Adrenal gland (tissue), 9 donors: ENCODE measurements at regions not wholly inside any gene's neighbourhood (a gene's known extent, or its start where the extent isn't known, plus 50 kb on each side); places are given as distances from the start of the nearest gene placed in this dataset.

Experiments
- DNase-seq, 7 donors: peaks; one replicate each; pipeline ENCODE4 v3.0.0-alpha.2; 2019 to 2020
- H3K27ac ChIP-seq, 5 donors: fragments of 200-600 bp; sonication (generic) in 4 of 5; 1 replicate in 3 of 5; 2 replicates in 2 of 5; pipeline versions ENCODE4 v1.5.1 to v1.8.0; 2016 to 2020; ENCODE audit warnings: mild to moderate bottlenecking in 1 of 5
- H3K27me3 ChIP-seq: fragments of 200-600 bp; 2 replicates; pipeline ENCODE4 v1.8.0; 2021
- H3K36me3 ChIP-seq, 2 donors: fragments of 200-600 bp; replicated peaks in 1 of 2; 1 replicate in 1 of 2; 2 replicates in 1 of 2; pipeline versions ENCODE4 v1.5.1 to v1.8.0; 2018 to 2022
- H3K4me1 ChIP-seq, 2 donors: fragments of 200-600 bp; replicated peaks in 1 of 2; 1 replicate in 1 of 2; 2 replicates in 1 of 2; pipeline versions ENCODE4 v1.5.1 to v1.8.0; 2018 to 2021
- H3K4me3 ChIP-seq, 4 donors: fragments of 200-600 bp; sonication (generic) in 3 of 4; one replicate each; pipeline ENCODE4 v1.5.1; 2016 to 2018
- H3K9me3 ChIP-seq, 3 donors: fragments of 200-600 bp; sonication (generic) in 1 of 3; replicated peaks in 1 of 3; 1 replicate in 2 of 3; 2 replicates in 1 of 3; pipeline versions ENCODE4 v1.5.1 to v1.8.0; 2016 to 2021
- POLR2A ChIP-seq, 2 donors: fragments of 450-650 bp; IDR thresholded peaks; one replicate each; pipeline ENCODE4 v1.6.1; 2017; ENCODE audit warnings: antibody characterized with exemption in 2 of 2, mild to moderate bottlenecking in 2 of 2, moderate library complexity in 1 of 2
- WGBS, 4 donors: extraction: QIAGEN DNeasy Blood & Tissue Kit in 2 of 4; methylation state at CpG; one replicate each; pipeline versions ENCODE4 v1.1.5 to v1.1.7; 2013 to 2017; 5-methylcytosine and 5-hydroxymethylcytosine counted together
- intact Hi-C, 2 donors: fragments of 100-400 bp; cut with DNase I; formaldehyde crosslinking; loops; one replicate each; pipeline versions ENCODE4 v1.14.1 to v1.15.0; 2022 to 2023
- TF ChIP-seq, protein P1 (sequence below), 6 experiments: fragments of 450-650 bp in 4 of 6; fragments of 200-600 bp in 2 of 6; sonication (generic) in 1 of 6; IDR thresholded peaks; 1 replicate in 5 of 6; 2 replicates in 1 of 6; pipeline versions ENCODE4 v1.5.1 to v1.8.0; 2016 to 2021; ENCODE audit warnings: antibody characterized with exemption in 6 of 6, mild to moderate bottlenecking in 2 of 6, moderate library complexity in 1 of 6
- donor health status: healthy with polysubstance abuse.
- donor health status: Bipolar disorder and iron deficiency.
- donor health status: DM: yes; HTN: yes; CAD: no.
- donor health status: DM: no; HTN: no; CAD: no.
- donor health status: DM: no; HTN: no; CAD: no.

DNA sequence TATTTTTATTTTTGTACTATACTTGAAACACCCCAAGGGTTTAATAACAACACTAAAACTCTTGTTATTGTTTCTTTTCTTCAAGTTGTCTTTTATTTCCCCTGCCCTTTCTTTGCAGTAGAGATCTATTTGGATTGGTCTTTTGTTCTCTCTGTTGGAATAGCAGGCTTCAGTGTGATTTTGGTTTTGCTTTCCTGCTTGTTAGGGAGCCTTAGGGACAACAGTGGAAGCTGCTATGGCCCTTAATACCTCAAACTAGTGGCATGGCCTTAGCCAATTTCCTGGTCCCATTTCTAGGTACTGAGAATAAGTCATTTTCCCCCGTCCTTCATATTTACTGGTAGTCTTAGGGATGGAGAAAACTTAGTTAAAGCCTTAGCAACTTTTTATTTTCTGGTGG is 535.4 kb upstream of the NDST4 start:
- 50 to 65% (median 58%) methylated on average over 1 of the region's 1 CpG for WGBS, 4 donors
- TF ChIP-seq, protein P1, sequence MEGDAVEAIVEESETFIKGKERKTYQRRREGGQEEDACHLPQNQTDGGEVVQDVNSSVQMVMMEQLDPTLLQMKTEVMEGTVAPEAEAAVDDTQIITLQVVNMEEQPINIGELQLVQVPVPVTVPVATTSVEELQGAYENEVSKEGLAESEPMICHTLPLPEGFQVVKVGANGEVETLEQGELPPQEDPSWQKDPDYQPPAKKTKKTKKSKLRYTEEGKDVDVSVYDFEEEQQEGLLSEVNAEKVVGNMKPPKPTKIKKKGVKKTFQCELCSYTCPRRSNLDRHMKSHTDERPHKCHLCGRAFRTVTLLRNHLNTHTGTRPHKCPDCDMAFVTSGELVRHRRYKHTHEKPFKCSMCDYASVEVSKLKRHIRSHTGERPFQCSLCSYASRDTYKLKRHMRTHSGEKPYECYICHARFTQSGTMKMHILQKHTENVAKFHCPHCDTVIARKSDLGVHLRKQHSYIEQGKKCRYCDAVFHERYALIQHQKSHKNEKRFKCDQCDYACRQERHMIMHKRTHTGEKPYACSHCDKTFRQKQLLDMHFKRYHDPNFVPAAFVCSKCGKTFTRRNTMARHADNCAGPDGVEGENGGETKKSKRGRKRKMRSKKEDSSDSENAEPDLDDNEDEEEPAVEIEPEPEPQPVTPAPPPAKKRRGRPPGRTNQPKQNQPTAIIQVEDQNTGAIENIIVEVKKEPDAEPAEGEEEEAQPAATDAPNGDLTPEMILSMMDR (IDR thresholded peaks at IDR 0.05): no peak
- TF ChIP-seq POLR2A (IDR thresholded peaks at IDR 0.05): no peak
- no peak for DNase-seq
- no peaks in the 10 kb centered on the region for H3K4me1 ChIP-seq
- H3K27me3 ChIP-seq: no peaks in the 10 kb centered on the region
- no peaks in the 10 kb centered on the region for H3K36me3 ChIP-seq
- H3K4me3 ChIP-seq: no peak overlapping the region
- H3K9me3 ChIP-seq: no peaks in the 10 kb centered on the region
- intact Hi-C loops: no loop called here
- no peak overlapping the region for H3K27ac ChIP-seq

GRCh38 chr4:115629270-115629669 is 515.9 kb upstream of the NDST4 start:
- intact Hi-C loops: no loop called here
- no peaks in the 10 kb centered on the region for H3K9me3 ChIP-seq
- no peaks in the 10 kb centered on the region for H3K36me3 ChIP-seq
- WGBS, 4 donors: 60 to 70% (median 63%) methylated on average over 3 of the region's 3 CpGs
- DNase-seq: no peak
- no peaks in the 10 kb centered on the region for H3K4me1 ChIP-seq
- no peak overlapping the region for H3K4me3 ChIP-seq
- H3K27me3 ChIP-seq: no peaks in the 10 kb centered on the region
- TF ChIP-seq, protein P1 (IDR thresholded peaks at IDR 0.05): no peak
- TF ChIP-seq POLR2A (IDR thresholded peaks at IDR 0.05): no peak
- H3K27ac ChIP-seq: no peak overlapping the region

DNA sequence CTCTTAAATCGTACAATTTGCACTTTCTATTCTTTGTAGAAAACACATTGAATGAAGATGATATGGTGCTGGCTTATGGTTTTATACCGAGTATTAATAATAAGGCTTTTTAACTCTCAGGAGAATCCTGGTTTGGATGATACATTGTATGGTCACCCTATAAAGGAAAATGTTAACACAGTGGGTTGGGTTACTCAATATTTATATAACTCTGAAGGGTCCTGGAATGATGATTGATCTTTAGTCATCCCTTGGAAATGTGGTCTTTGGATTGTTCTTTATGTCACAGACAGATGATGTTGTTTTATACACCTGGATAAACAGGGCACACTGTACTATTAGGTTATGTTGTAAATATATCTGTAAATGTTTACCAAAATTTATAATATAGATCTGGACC is 496.2 kb upstream of the NDST4 start:
- Histone ChIP-seq H3K27me3 (no peaks in the 10 kb centered on the region), H3K4me3 (no peak overlapping the region), H3K9me3 (no peaks in the 10 kb centered on the region), H3K27ac (no peak overlapping the region), H3K36me3 (no peaks in the 10 kb centered on the region), H3K4me1 (no peaks in the 10 kb centered on the region)
- no peak for DNase-seq
- intact Hi-C loops: no loop called here
- 61 to 86% (median 73%) methylated on average over 2 of the region's 2 CpGs for WGBS, 4 donors
- TF ChIP-seq POLR2A (IDR thresholded peaks at IDR 0.05): no peak

DNA sequence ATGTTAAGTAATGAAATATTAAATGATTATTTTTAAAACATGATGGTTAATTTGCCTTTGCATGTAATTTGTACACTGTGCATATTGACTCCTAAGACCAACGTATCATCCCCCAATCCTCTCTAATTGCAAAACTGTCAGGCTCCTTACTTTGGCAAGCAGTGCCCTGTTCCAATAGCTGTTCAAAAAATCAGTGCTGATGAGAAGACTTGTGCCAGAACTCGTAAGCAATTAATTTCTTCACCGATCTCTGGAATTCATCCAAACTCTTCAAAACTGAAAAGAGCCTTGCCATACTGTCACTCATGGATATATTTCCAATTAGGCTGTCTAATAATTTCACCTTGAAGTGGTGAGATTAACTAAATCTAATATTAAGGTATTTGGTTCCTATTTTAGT is 493.9 kb upstream of the NDST4 start:
- WGBS, 4 donors: 64 to 70% (median 66%) methylated on average over 3 of the region's 3 CpGs
- H3K9me3 ChIP-seq: no peaks in the 10 kb centered on the region

More for the DNA sequence above, 493.9 kb upstream of the NDST4 start:
- Histone ChIP-seq H3K4me1 (no peaks in the 10 kb centered on the region), H3K27ac (no peak overlapping the region), H3K36me3 (no peaks in the 10 kb centered on the region), H3K27me3 (no peaks in the 10 kb centered on the region), H3K4me3 (no peak overlapping the region)
- TF ChIP-seq, protein P1 (IDR thresholded peaks at IDR 0.05): no peak
- no peak for TF ChIP-seq POLR2A (IDR thresholded peaks at IDR 0.05)
- intact Hi-C loops: no loop called here
- DNase-seq: no peak
